Endothelial cell of umbilical vein (primary cell): ENCODE measurements at regions not wholly inside any gene's neighbourhood (a gene's known extent, or its start where the extent isn't known, plus 50 kb on each side); places are given as distances from the start of the nearest gene placed in this dataset.

ENCODE experiments used
- BruUV-seq: library from RNA; stranded (reverse); fragments of 400-500 nt; replicated peaks from 2 replicates; lab custom pipeline; 2021; lab: Mats Ljungman, UMichigan
- CTCF ChIA-PET: fragments of 300-600, 350-600 bp; sonication (Branson Sonifier 250); formaldehyde crosslinking; loops from one replicate; lab custom pipeline; 2021; ENCODE audit warnings: antibody characterized with exemption, inconsistent platforms; lab: Charles Lee
- POLR2A ChIA-PET: fragments of 300-600, 350-600 bp; sonication (Branson Sonifier 250); formaldehyde crosslinking; loops from one replicate; lab custom pipeline; 2021; ENCODE audit warnings: antibody characterized with exemption, inconsistent platforms; lab: Charles Lee
- DNase-seq: peaks from one replicate; pipeline ENCODE4 v3.0.0-alpha.2; 2011; ENCODE audit warnings: low read depth, low spot score
- FAIRE-seq: peaks from 2 replicates; lab custom pipeline; 2011; peaks lifted over from hg19 to GRCh38; lab: Jason Lieb, UNC
- H2AFZ ChIP-seq: 2 replicates; pipeline ENCODE4 v1.6.0; 2012; ENCODE audit warnings: low read depth, low read length, control low read depth, inconsistent platforms
- H3K27ac ChIP-seq: 2 replicates; pipeline ENCODE4 v1.5.1; 2011; ENCODE audit warnings: low read depth, mild to moderate bottlenecking, control low read depth, low read length, moderate library complexity; ENCODE audit not compliant: insufficient read depth
- H3K27me3 ChIP-seq, 2 experiments: 2 replicates each; pipeline versions ENCODE4 v1.6.0 to v1.6.1; 2011; ENCODE audit warnings: low read length in 2 of 2, mixed read lengths in 1 of 2; ENCODE audit not compliant: control insufficient read depth in 2 of 2, insufficient read depth in 2 of 2
- H3K36me3 ChIP-seq, 2 experiments: 2 replicates in 1 of 2; 3 replicates in 1 of 2; pipeline ENCODE4 v1.5.1; 2011; ENCODE audit warnings: low read length in 2 of 2, mild to moderate bottlenecking in 1 of 2, moderate library complexity in 1 of 2; ENCODE audit not compliant: control insufficient read depth in 2 of 2, insufficient read depth in 2 of 2; ENCODE audit errors: extremely low read depth in 1 of 2
- H3K4me1 ChIP-seq: 3 replicates; pipeline ENCODE4 v1.5.1; 2011; ENCODE audit warnings: mild to moderate bottlenecking, low read length; ENCODE audit not compliant: control insufficient read depth, insufficient read depth; ENCODE audit errors: extremely low read depth
- H3K4me2 ChIP-seq: 2 replicates; pipeline ENCODE4 v1.6.1; 2011; ENCODE audit warnings: low read length, control low read depth, mixed read lengths; ENCODE audit not compliant: insufficient read depth
- H3K4me3 ChIP-seq, 3 experiments: fragments of 200-600 bp in 1 of 3; sonication (generic), shearing (Covaris generic) in 1 of 3; replicated peaks in 1 of 3; 2 replicates each; pipeline ENCODE4 v1.5.1; 2011 to 2016; ENCODE audit warnings: control low read depth in 3 of 3, low read length in 3 of 3, mild to moderate bottlenecking in 2 of 3, inconsistent platforms in 1 of 3, low read depth in 1 of 3, moderate library complexity in 1 of 3; ENCODE audit not compliant: insufficient read depth in 1 of 3
- H3K79me2 ChIP-seq: 2 replicates; pipeline ENCODE4 v1.6.0; 2012; ENCODE audit warnings: low read length, inconsistent platforms; ENCODE audit not compliant: control insufficient read depth, insufficient read depth
- H3K9ac ChIP-seq: replicated peaks from 2 replicates; pipeline ENCODE3; 2011; ENCODE audit warnings: low read length, control low read depth; ENCODE audit not compliant: insufficient read depth; ENCODE audit errors: extremely low read depth
- H3K9me1 ChIP-seq: replicated peaks from 3 replicates; pipeline ENCODE4 v1.6.0; 2011; ENCODE audit warnings: mild to moderate bottlenecking, low read length; ENCODE audit not compliant: control insufficient read depth, insufficient read depth; ENCODE audit errors: extremely low read depth
- H3K9me3 ChIP-seq: replicated peaks from 2 replicates; pipeline ENCODE4 v1.5.1; 2012; ENCODE audit warnings: low read length, inconsistent platforms; ENCODE audit not compliant: control insufficient read depth, insufficient read depth
- H4K20me1 ChIP-seq: replicated peaks from 2 replicates; pipeline ENCODE3; 2011; ENCODE audit warnings: mild to moderate bottlenecking, low read length; ENCODE audit not compliant: control insufficient read depth, insufficient read depth; ENCODE audit errors: extremely low read depth
- CTCF ChIP-seq, 2 donors: IDR thresholded peaks; 1 replicate in 1 of 2; 2 replicates in 1 of 2; pipeline ENCODE4 v1.5.1; 2011; ENCODE audit warnings: low read length in 2 of 2, mild to moderate bottlenecking in 2 of 2, moderate library complexity in 2 of 2, control low read depth in 1 of 2, inconsistent platforms in 1 of 2, low read depth in 1 of 2; ENCODE audit not compliant: insufficient read depth in 1 of 2; ENCODE audit errors: extremely low read depth in 1 of 2
- FOS ChIP-seq: IDR thresholded peaks from 2 replicates; pipeline ENCODE4 v1.6.1; 2011; ENCODE audit warnings: mild to moderate bottlenecking, low read length, moderate library complexity, borderline replicate concordance; ENCODE audit not compliant: insufficient read depth
- MAX ChIP-seq: IDR thresholded peaks from 2 replicates; pipeline ENCODE4 v1.6.1; 2011; ENCODE audit not compliant: insufficient read depth, insufficient read length
- POLR2A ChIP-seq: IDR thresholded peaks from 2 replicates; pipeline ENCODE4 v1.6.1; 2012; ENCODE audit warnings: low read depth, mild to moderate bottlenecking, control low read depth, low read length
- POLR2AphosphoS5 ChIP-seq: IDR thresholded peaks from 2 replicates; pipeline ENCODE4 v1.6.1; 2012; ENCODE audit warnings: low read depth, mild to moderate bottlenecking, control low read depth, low read length, moderate library complexity; ENCODE audit not compliant: insufficient read depth
- dilution Hi-C: fragments of 300-500 bp; cut with MboI; formaldehyde crosslinking; loops from one replicate; pipeline ENCODE4 v1.15.0; 2019; ENCODE audit warnings: low sequenced_read_pairs; ENCODE audit not compliant: extremely low pct_ligation_motif_present
- intact Hi-C: fragments of 100-400 bp; cut with micrococcal nuclease; formaldehyde crosslinking; loops from one replicate; pipeline ENCODE4 v1.10.0; 2022

GRCh38 chr19:33906578-33907335 lies 110.1 kb downstream of the KCTD15 start:
- H3K9ac ChIP-seq, result no peak overlapping the region
- peak overlapping the region; percentile 72 for H2AFZ ChIP-seq
- H3K79me2 ChIP-seq, result no peaks in the 10 kb centered on the region
- H3K27ac ChIP-seq, result no peak overlapping the region
- peak; percentile 23 for DNase-seq
- dilution Hi-C loops (no loop called here), intact Hi-C loops (loop anchor here (5.0 kb wide), 1 partner anchor 39 kb away; no protein-coding TSS in a partner anchor)
- H3K36me3 ChIP-seq, result no peaks in the 10 kb centered on the region
- no peak for TF ChIP-seq FOS
- no peak for TF ChIP-seq CTCF (IDR thresholded peaks at IDR 0.05; ENCODE audit: extremely low read depth in 1 of 2, insufficient read depth in 1 of 2, low read depth in 1 of 2, low read length in 2 of 2)
- no peak for TF ChIP-seq MAX
- TF ChIP-seq POLR2A, result no peak
- FAIRE-seq, result no peak
- H3K9me3 ChIP-seq, result no peaks in the 10 kb centered on the region
- no peak overlapping the region for H3K4me2 ChIP-seq
- H3K4me1 ChIP-seq, result peaks cover 16% of the 10 kb centered on the region
- H3K9me1 ChIP-seq, result no peaks in the 10 kb centered on the region
- ChIA-PET POLR2A (interaction anchor here (0.7 kb wide), 1 partner anchor 105 kb away, joined by 3 read pairs; no protein-coding TSS in a partner anchor), CTCF (interaction anchor here (0.8 to 2.9 kb wide), 5 partner anchors 38 to 189 kb away, joined by 3 to 10 read pairs (median 3); no protein-coding TSS in a partner anchor)
- H3K4me3 ChIP-seq, result no peak overlapping the region
- BruUV-seq, result no TSS peak
- H3K27me3 ChIP-seq, result peaks cover 0 to 2% of the 10 kb centered on the region in 2 experiments
- H4K20me1 ChIP-seq, result no peaks in the 10 kb centered on the region

GRCh38 chr19:33910922-33911321 lies 114.3 kb downstream of the KCTD15 start:
- Histone ChIP-seq H2AFZ (no peak overlapping the region), H3K27ac (no peak overlapping the region), H3K9me3 (no peaks in the 10 kb centered on the region), H4K20me1 (no peaks in the 10 kb centered on the region), H3K79me2 (no peaks in the 10 kb centered on the region), H3K27me3 (peaks cover 0 to 3% of the 10 kb centered on the region in 2 experiments), H3K9me1 (no peaks in the 10 kb centered on the region), H3K4me1 (peaks cover 6% of the 10 kb centered on the region), H3K9ac (no peak overlapping the region), H3K4me3 (no peak overlapping the region), H3K4me2 (no peak overlapping the region), H3K36me3 (no peaks in the 10 kb centered on the region)
- no peak for TF ChIP-seq CTCF (IDR thresholded peaks at IDR 0.05; ENCODE audit: extremely low read depth in 1 of 2, insufficient read depth in 1 of 2, low read depth in 1 of 2, low read length in 2 of 2)
- no peak for TF ChIP-seq POLR2AphosphoS5
- dilution Hi-C loops (no loop called here), intact Hi-C loops (no loop called here)
- BruUV-seq, result no TSS peak
- CTCF ChIA-PET, result no interaction called here
- POLR2A ChIA-PET, result no interaction called here
- FAIRE-seq (no peak), DNase-seq (no peak)
